ENCODE measurements at regions not wholly inside any gene's neighbourhood (a gene's known extent, or its start where the extent isn't known, plus 50 kb on each side); places are given as distances from the start of the nearest gene placed in this dataset.

DNA sequence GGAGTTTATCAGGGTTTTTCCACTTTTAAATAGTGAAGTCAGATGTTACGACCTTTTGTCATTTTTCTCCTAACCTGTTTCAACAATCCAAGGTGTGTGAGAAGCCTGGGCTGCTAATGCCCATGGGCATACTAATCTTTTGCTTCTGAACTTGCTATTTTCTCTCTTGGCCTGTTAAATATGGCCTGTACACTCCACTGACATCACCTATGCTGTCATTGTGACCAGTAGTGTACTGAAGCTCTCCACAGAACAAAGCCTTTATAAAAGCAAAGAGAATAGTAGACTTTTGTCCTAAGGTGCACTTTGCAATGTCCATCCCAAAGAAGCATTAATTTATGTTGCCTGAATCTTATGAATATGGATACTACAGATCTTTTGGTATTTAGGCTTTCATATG is 1490.5 kb downstream of the STIM2 start:
- H3K4me2 ChIP-seq (ENCODE audit: low read length): no peak overlapping the region
- no peak overlapping the region for H4K8ac ChIP-seq (ENCODE audit: low read depth, low read length)
- no peaks in the 10 kb centered on the region for H3K79me2 ChIP-seq (ENCODE audit: control insufficient read depth, insufficient read depth, low read length)
- no peak overlapping the region for H2BK120ac ChIP-seq (ENCODE audit: low read depth, low read length)
- H3K27me3 ChIP-seq (ENCODE audit: insufficient read depth, low read length, poor library complexity): no peaks in the 10 kb centered on the region
- no peak overlapping the region for H2BK15ac ChIP-seq (replicated peaks; ENCODE audit: low read depth)
- no CpG with 5 or more reads among the region's 1 CpG for WGBS (ENCODE audit: extremely low coverage, insufficient coverage, low lambda C conversion rate)
- no peak for DNase-seq
- H4K5ac ChIP-seq (ENCODE audit: low read length): no peak overlapping the region
- no peak overlapping the region for H3K4me3 ChIP-seq (ENCODE audit: low read length)
- H3K36me3 ChIP-seq (ENCODE audit: control insufficient read depth, insufficient read depth, low read length): no peaks in the 10 kb centered on the region
- no peaks in the 10 kb centered on the region for H3K79me1 ChIP-seq (ENCODE audit: low read length)
- no peak overlapping the region for H2BK5ac ChIP-seq (ENCODE audit: low read length)
- no peak overlapping the region for H3K9ac ChIP-seq (ENCODE audit: low read length)
- no peaks in the 10 kb centered on the region for H3K4me1 ChIP-seq (ENCODE audit: control insufficient read depth, low read depth, low read length)
- H3K18ac ChIP-seq (ENCODE audit: low read length): no peak overlapping the region
- no peak overlapping the region for H3K4ac ChIP-seq (ENCODE audit: low read depth, low read length)
- H3K23ac ChIP-seq (ENCODE audit: low read length): no peak overlapping the region
- no peak overlapping the region for H3K56ac ChIP-seq (ENCODE audit: low read length)
- no peak overlapping the region for H3K27ac ChIP-seq (ENCODE audit: low read depth, low read length)
- H2AK5ac ChIP-seq (ENCODE audit: low read length): no peak overlapping the region

DNA sequence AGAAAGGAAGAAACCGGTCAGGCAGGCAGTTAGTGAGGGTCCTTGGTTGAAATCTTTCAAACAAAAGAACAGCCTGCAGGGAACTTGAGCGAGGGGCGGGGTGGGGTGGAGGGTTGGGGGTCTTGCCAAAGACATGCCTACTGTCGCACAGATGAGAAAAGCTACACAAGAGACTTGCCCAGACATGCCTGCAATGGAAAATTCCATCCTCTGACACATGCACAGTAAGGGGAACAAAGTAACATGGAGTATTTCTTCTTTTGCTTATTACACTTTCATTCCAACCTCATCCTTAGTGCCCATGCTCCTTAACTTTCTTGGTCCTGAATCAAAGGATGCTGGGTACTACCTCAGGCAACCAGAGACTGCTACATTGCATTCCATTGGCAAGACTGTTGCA is 1491.2 kb downstream of the STIM2 start:
- WGBS (ENCODE audit: extremely low coverage, insufficient coverage, low lambda C conversion rate): no CpG with 5 or more reads among the region's 4 CpGs
- Histone ChIP-seq H2BK15ac (replicated peaks; ENCODE audit: low read depth) (no peak overlapping the region), H3K27me3 (ENCODE audit: insufficient read depth, low read length, poor library complexity) (no peaks in the 10 kb centered on the region)

DNA sequence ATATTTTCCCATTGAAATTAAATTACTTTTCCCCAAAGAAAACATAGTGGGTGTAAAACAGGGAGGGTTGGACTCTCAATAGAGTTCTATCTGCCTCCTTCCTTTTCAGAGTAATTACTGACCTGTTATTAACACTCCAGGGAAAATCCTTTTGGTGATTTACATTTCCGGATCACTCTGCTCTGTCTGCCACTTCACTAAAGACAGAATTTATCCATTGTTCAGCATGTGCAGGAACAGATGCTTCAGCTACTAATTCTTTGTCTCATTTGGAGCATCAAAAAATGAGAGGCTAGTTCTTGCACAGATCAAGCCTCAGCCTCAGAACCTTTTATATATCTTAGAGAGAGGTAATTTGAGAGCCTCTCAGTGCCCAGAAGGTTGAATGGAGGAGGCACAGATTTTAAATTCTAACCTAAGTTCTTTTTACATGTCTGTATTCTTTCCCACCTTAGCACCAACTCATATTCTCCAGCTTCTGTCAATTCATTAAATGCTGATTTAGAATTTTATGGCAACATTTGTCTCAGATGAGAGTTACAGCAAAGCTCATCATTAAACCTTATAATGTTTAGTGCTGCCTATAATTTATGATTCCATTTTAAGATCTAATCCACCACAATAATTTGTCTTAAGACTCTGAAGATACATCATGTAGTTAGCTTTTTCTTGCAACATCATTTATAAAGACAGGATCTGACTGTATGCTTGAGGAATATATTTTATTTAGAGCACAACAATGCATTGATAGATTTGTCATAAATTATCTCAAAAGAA is 1494.4 kb downstream of the STIM2 start:
- Histone ChIP-seq H3K4ac (ENCODE audit: low read depth, low read length) (no peak overlapping the region), H3K79me2 (ENCODE audit: control insufficient read depth, insufficient read depth, low read length) (no peaks in the 10 kb centered on the region), H2BK15ac (replicated peaks; ENCODE audit: low read depth) (no peak overlapping the region), H3K27me3 (ENCODE audit: insufficient read depth, low read length, poor library complexity) (no peaks in the 10 kb centered on the region), H3K23ac (ENCODE audit: low read length) (no peak overlapping the region), H4K8ac (ENCODE audit: low read depth, low read length) (no peak overlapping the region), H3K56ac (ENCODE audit: low read length) (no peak overlapping the region), H3K36me3 (ENCODE audit: control insufficient read depth, insufficient read depth, low read length) (no peaks in the 10 kb centered on the region), H2BK120ac (ENCODE audit: low read depth, low read length) (no peak overlapping the region), H3K4me3 (ENCODE audit: low read length) (no peak overlapping the region), H3K27ac (ENCODE audit: low read depth, low read length) (no peak overlapping the region), H4K5ac (ENCODE audit: low read length) (no peak overlapping the region), H3K4me1 (ENCODE audit: control insufficient read depth, low read depth, low read length) (no peaks in the 10 kb centered on the region), H3K79me1 (ENCODE audit: low read length) (no peaks in the 10 kb centered on the region), H3K4me2 (ENCODE audit: low read length) (no peak overlapping the region), H3K18ac (ENCODE audit: low read length) (no peak overlapping the region), H2AK5ac (ENCODE audit: low read length) (no peak overlapping the region), H3K9ac (ENCODE audit: low read length) (no peak overlapping the region), H2BK5ac (ENCODE audit: low read length) (no peak overlapping the region)
- peak; percentile 7 for DNase-seq
- WGBS (ENCODE audit: extremely low coverage, insufficient coverage, low lambda C conversion rate): no CpG with 5 or more reads among the region's 1 CpG

More for the DNA sequence above, 1491.2 kb downstream of the STIM2 start:
- no peaks in the 10 kb centered on the region for H3K79me1 ChIP-seq (ENCODE audit: low read length)
- H4K5ac ChIP-seq (ENCODE audit: low read length): no peak overlapping the region
- DNase-seq: no peak
- H3K56ac ChIP-seq (ENCODE audit: low read length): no peak overlapping the region
- H2BK120ac ChIP-seq (ENCODE audit: low read depth, low read length): peak overlapping the region; percentile 61
- no peaks in the 10 kb centered on the region for H3K36me3 ChIP-seq (ENCODE audit: control insufficient read depth, insufficient read depth, low read length)
- H3K27ac ChIP-seq (ENCODE audit: low read depth, low read length): no peak overlapping the region
- no peak overlapping the region for H3K4me3 ChIP-seq (ENCODE audit: low read length)
- no peak overlapping the region for H4K8ac ChIP-seq (ENCODE audit: low read depth, low read length)
- H2BK5ac ChIP-seq (ENCODE audit: low read length): no peak overlapping the region
- H3K23ac ChIP-seq (ENCODE audit: low read length): no peak overlapping the region
- no peak overlapping the region for H2AK5ac ChIP-seq (ENCODE audit: low read length)
- no peaks in the 10 kb centered on the region for H3K79me2 ChIP-seq (ENCODE audit: control insufficient read depth, insufficient read depth, low read length)
- peak overlapping the region; percentile 80 for H3K18ac ChIP-seq (ENCODE audit: low read length)
- no peak overlapping the region for H3K4ac ChIP-seq (ENCODE audit: low read depth, low read length)
- H3K9ac ChIP-seq (ENCODE audit: low read length): no peak overlapping the region
- H3K4me2 ChIP-seq (ENCODE audit: low read length): no peak overlapping the region
- no peaks in the 10 kb centered on the region for H3K4me1 ChIP-seq (ENCODE audit: control insufficient read depth, low read depth, low read length)

DNA sequence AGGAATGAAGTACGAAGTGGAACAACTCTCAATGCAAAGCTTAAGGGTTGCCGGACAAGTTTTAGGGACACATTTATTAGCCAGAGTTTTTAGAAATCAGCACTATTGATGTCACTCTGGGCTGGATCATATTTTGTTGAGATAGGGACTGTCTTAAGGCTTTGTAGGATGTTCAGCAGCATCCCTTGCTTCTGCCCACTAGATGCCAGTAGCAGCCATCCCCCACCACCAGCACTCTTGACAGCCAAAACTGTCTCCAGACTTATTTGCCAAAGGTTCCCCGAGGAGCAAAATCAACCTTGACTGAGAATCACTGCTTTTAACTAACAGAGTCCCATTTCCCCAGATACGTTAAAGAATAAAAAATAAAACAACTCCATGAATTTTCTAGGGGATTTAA is 1497.3 kb downstream of the STIM2 start:
- Histone ChIP-seq H2BK120ac (ENCODE audit: low read depth, low read length) (no peak overlapping the region), H4K5ac (ENCODE audit: low read length) (no peak overlapping the region), H3K27ac (ENCODE audit: low read depth, low read length) (no peak overlapping the region), H3K4ac (ENCODE audit: low read depth, low read length) (no peak overlapping the region), H4K8ac (ENCODE audit: low read depth, low read length) (no peak overlapping the region), H3K4me1 (ENCODE audit: control insufficient read depth, low read depth, low read length) (no peaks in the 10 kb centered on the region), H2BK15ac (replicated peaks; ENCODE audit: low read depth) (no peak overlapping the region), H3K9ac (ENCODE audit: low read length) (no peak overlapping the region), H3K79me2 (ENCODE audit: control insufficient read depth, insufficient read depth, low read length) (no peaks in the 10 kb centered on the region), H3K18ac (ENCODE audit: low read length) (no peak overlapping the region), H3K56ac (ENCODE audit: low read length) (no peak overlapping the region), H3K4me2 (ENCODE audit: low read length) (no peak overlapping the region), H3K23ac (ENCODE audit: low read length) (no peak overlapping the region), H3K79me1 (ENCODE audit: low read length) (no peaks in the 10 kb centered on the region), H2AK5ac (ENCODE audit: low read length) (no peak overlapping the region), H3K36me3 (ENCODE audit: control insufficient read depth, insufficient read depth, low read length) (no peaks in the 10 kb centered on the region), H3K27me3 (ENCODE audit: insufficient read depth, low read length, poor library complexity) (no peaks in the 10 kb centered on the region), H2BK5ac (ENCODE audit: low read length) (no peak overlapping the region), H3K4me3 (ENCODE audit: low read length) (no peak overlapping the region)
- no CpG with 5 or more reads among the region's 4 CpGs for WGBS (ENCODE audit: extremely low coverage, insufficient coverage, low lambda C conversion rate)
- peak; percentile 71 for DNase-seq

DNA sequence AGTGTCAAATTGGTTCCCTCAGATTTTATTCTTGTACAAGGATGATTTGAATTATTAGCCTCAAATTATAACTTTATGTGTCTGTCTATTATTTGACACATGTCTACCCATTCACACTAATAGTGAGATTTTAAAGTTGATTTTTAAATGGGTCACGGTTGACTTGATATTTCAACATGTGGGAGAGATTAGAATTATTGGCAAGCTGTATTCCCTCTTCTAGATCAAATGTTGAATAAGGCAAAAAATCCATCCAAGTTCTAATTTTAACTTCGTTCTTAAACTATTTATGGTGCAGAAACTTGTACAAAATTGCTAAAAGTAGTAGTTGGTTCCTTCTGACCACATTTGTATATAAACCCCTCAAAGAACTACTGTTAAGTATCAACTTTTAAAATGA is 1498.0 kb downstream of the STIM2 start:
- WGBS (ENCODE audit: extremely low coverage, insufficient coverage, low lambda C conversion rate): no CpG with 5 or more reads among the region's 2 CpGs

DNA sequence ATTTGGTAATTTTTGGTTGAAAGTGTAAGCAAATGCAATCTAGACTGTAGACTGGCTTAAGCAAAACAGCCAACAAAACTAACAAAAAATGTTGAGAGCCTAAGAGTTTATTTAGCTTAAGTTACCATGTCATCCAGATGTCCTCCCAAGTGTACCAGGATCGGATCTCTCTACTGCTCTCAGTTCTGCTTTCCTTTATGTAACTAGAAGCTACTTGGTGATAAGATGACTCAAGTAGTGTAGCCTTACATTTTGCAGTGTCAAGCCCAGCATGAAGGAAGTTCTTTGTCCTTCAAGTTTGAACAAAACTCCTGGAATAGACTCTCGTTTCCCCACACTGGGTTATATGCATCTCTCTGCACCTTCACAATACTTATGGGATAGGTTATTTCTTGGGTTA is 1500.0 kb downstream of the STIM2 start:
- no peaks in the 10 kb centered on the region for H3K79me1 ChIP-seq (ENCODE audit: low read length)
- H2BK15ac ChIP-seq (replicated peaks; ENCODE audit: low read depth): no peak overlapping the region
- no peak overlapping the region for H2AK5ac ChIP-seq (ENCODE audit: low read length)
- H2BK120ac ChIP-seq (ENCODE audit: low read depth, low read length): no peak overlapping the region
- no peaks in the 10 kb centered on the region for H3K36me3 ChIP-seq (ENCODE audit: control insufficient read depth, insufficient read depth, low read length)
- H3K18ac ChIP-seq (ENCODE audit: low read length): no peak overlapping the region
- H3K9ac ChIP-seq (ENCODE audit: low read length): no peak overlapping the region
- no peaks in the 10 kb centered on the region for H3K4me1 ChIP-seq (ENCODE audit: control insufficient read depth, low read depth, low read length)
- no peak overlapping the region for H4K5ac ChIP-seq (ENCODE audit: low read length)
- no peaks in the 10 kb centered on the region for H3K27me3 ChIP-seq (ENCODE audit: insufficient read depth, low read length, poor library complexity)
- H3K23ac ChIP-seq (ENCODE audit: low read length): no peak overlapping the region
- H3K27ac ChIP-seq (ENCODE audit: low read depth, low read length): no peak overlapping the region
- no peak for DNase-seq
- no peak overlapping the region for H3K56ac ChIP-seq (ENCODE audit: low read length)
- H2BK5ac ChIP-seq (ENCODE audit: low read length): no peak overlapping the region
- no CpG with 5 or more reads among the region's 2 CpGs for WGBS (ENCODE audit: extremely low coverage, insufficient coverage, low lambda C conversion rate)
- H3K4me3 ChIP-seq (ENCODE audit: low read length): no peak overlapping the region
- H4K8ac ChIP-seq (ENCODE audit: low read depth, low read length): no peak overlapping the region
- no peak overlapping the region for H3K4ac ChIP-seq (ENCODE audit: low read depth, low read length)
- H3K4me2 ChIP-seq (ENCODE audit: low read length): no peak overlapping the region
- H3K79me2 ChIP-seq (ENCODE audit: control insufficient read depth, insufficient read depth, low read length): no peaks in the 10 kb centered on the region

More for the DNA sequence above, 1498.0 kb downstream of the STIM2 start:
- Histone ChIP-seq H3K36me3 (ENCODE audit: control insufficient read depth, insufficient read depth, low read length) (no peaks in the 10 kb centered on the region), H4K8ac (ENCODE audit: low read depth, low read length) (no peak overlapping the region), H2AK5ac (ENCODE audit: low read length) (no peak overlapping the region), H3K27me3 (ENCODE audit: insufficient read depth, low read length, poor library complexity) (no peaks in the 10 kb centered on the region), H3K27ac (ENCODE audit: low read depth, low read length) (no peak overlapping the region), H3K9ac (ENCODE audit: low read length) (no peak overlapping the region), H4K5ac (ENCODE audit: low read length) (no peak overlapping the region), H3K4ac (ENCODE audit: low read depth, low read length) (no peak overlapping the region), H3K79me1 (ENCODE audit: low read length) (no peaks in the 10 kb centered on the region), H2BK120ac (ENCODE audit: low read depth, low read length) (no peak overlapping the region), H3K79me2 (ENCODE audit: control insufficient read depth, insufficient read depth, low read length) (no peaks in the 10 kb centered on the region), H3K56ac (ENCODE audit: low read length) (no peak overlapping the region), H3K4me1 (ENCODE audit: control insufficient read depth, low read depth, low read length) (no peaks in the 10 kb centered on the region), H2BK5ac (ENCODE audit: low read length) (no peak overlapping the region), H3K23ac (ENCODE audit: low read length) (no peak overlapping the region), H3K4me2 (ENCODE audit: low read length) (no peak overlapping the region), H3K18ac (ENCODE audit: low read length) (no peak overlapping the region), H2BK15ac (replicated peaks; ENCODE audit: low read depth) (no peak overlapping the region), H3K4me3 (ENCODE audit: low read length) (no peak overlapping the region)
- no peak for DNase-seq

All from mesendoderm (in vitro differentiated cells).